NCI-H526 treated with DMSO at 0.1 percent for 48 hours (cell line): ENCODE measurements at regions not wholly inside any gene's neighbourhood (a gene's known extent, or its start where the extent isn't known, plus 50 kb on each side); places are given as distances from the start of the nearest gene placed in this dataset.
"Not testable (repeated sequence)": the region's sequence is repeated elsewhere in the genome, so short reads cannot be mapped to it uniquely, and the experiment has no call there.

Experiments used
- DNase-seq: peaks from one replicate; lab custom pipeline; 2025; lab: John Stamatoyannopoulos, UW

- no peak for DNase-seq
These were observed 67.3 kb upstream of the KMT2C start for GRCh38 chr7:152502813-152503790.

DNA sequence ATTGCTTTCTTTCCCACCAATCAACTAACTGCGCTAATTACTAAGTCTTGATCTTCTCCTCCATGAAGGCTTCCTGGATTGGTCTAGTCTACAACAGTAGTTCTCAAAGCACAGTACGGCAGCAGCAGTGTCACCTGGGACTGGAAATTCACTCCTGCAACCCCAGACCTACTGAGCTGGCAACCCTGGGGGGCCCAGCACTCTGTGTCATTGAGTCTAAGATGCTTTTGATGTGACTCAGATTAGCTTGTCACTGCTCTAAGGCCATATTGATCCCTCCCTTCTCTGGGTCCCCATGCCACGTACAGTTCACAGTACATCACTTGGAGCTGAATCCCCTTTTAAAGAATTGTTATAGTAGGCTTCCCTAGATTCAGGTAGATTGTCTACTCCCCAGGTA, 65.7 kb upstream of the KMT2C start:
- DNase-seq, result no peak

- DNase-seq, result not testable (repeated sequence)
These were observed 64.2 kb upstream of the KMT2C start for GRCh38 chr7:152499969-152500368.

DNA sequence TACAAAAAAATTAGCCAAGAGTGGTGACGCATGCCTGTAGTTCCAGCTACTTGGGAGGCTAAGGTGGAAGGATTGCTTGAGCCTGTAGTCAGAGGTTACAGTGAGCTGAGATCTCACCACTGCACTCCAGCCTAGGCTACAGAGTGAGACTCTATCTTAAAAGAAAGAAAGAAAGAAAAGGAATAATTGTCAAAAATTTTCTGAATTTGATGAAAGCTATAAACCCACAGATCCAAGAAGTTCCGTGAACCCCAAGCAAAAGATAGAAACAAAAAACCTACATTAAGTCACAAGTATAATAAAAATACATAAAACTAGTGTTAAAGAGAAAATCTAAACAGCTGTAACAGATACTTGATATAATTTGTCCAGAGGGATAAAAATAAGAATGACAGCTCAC, 60.1 kb upstream of the KMT2C start:
- DNase-seq, result no peak

DNA sequence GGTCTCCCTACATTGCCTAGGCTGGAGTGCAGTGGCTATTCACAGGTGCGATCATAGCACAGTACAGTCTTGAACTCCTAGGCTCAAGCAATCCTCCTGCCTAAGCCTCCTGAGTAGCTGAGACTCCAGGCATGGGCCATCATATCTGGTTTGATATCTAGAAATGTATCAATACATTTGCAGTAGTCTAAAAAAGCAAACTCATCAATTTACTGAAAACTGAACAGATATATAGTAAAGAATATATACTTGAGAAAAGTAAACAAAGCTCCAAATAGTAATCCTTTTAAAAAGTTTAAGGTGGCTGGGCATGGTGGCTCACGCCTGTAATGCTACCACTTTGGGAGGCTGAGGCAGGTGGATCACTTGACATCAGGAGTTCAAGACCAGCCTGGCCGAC, 57.1 kb upstream of the KMT2C start:
- DNase-seq, result no peak

DNA sequence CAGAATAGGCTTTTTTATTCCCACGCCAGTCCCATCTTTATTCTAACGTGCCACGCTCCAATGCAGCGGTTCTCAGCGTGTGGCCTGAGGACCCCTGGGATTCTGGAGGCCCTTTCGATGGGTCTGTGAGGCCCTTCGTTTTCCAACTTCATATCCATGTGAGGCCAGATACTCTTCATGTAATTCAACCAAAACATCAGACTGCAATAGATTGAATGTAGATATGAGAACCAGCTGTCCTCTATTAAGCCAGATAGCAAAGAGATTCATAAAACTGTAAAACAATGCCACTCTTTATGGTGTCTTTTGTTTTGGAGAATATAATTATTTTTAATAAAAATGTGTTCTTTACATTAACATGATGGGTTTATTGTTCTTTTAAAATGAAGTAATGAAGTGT, 53.2 kb upstream of the KMT2C start:
- DNase-seq, result no peak

- DNase-seq, result no peak
These were observed 51.2 kb upstream of the KMT2C start for GRCh38 chr7:152486968-152487367.

- DNase-seq, result no peak
These were observed 50.0 kb upstream of the KMT2C start for GRCh38 chr7:152485826-152486225.
